Caco-2 (cell line): ENCODE measurements at regions not wholly inside any gene's neighbourhood (a gene's known extent, or its start where the extent isn't known, plus 50 kb on each side); places are given as distances from the start of the nearest gene placed in this dataset.

Experiments
- BruUV-seq: library from RNA; stranded (reverse); fragments of 400-500 nt; replicated peaks from 2 replicates; lab custom pipeline; 2021; lab: Mats Ljungman, UMichigan
- CTCF ChIA-PET: fragments of 300-600 bp; sonication (Branson Sonifier 250); formaldehyde crosslinking; loops from one replicate; lab custom pipeline; 2022; ENCODE audit warnings: antibody characterized with exemption; lab: Charles Lee
- POLR2A ChIA-PET: fragments of 300-600 bp; sonication (Branson Sonifier 250); formaldehyde crosslinking; loops from one replicate; lab custom pipeline; 2022; ENCODE audit warnings: antibody characterized with exemption; lab: Charles Lee
- DNase-seq, 2 experiments: peaks; one replicate each; pipeline versions ENCODE4 v3.0.0 to v3.0.0-alpha.2; 2020 to 2022
- H3K27me3 ChIP-seq: replicated peaks from 2 replicates; pipeline ENCODE4 v1.6.0; 2011; ENCODE audit warnings: low read length; ENCODE audit not compliant: control insufficient read depth, insufficient read depth
- H3K36me3 ChIP-seq: 2 replicates; pipeline ENCODE4 v1.5.1; 2011; ENCODE audit warnings: low read length; ENCODE audit not compliant: control insufficient read depth, insufficient read depth
- H3K4me1 ChIP-seq: fragments of 250-450 bp; sonication (Bioruptor Pico); 2 replicates; pipeline ENCODE4 v1.5.1; 2020; ENCODE audit warnings: mild to moderate bottlenecking
- H3K4me3 ChIP-seq: 2 replicates; pipeline ENCODE4 v1.5.1; 2011; ENCODE audit warnings: low read depth, mild to moderate bottlenecking, control low read depth, low read length
- H3K9me3 ChIP-seq: fragments of 250-450 bp; sonication (Bioruptor Pico); 2 replicates; pipeline ENCODE4 v1.5.1; 2020; ENCODE audit warnings: mild to moderate bottlenecking, moderate library complexity
- H3K27ac Mint-ChIP-seq: one replicate; pipeline ENCODE4 v1.8.0; 2022; ENCODE audit warnings: mixed read lengths; ENCODE audit not compliant: unreplicated experiment
- H3K27me3 Mint-ChIP-seq: one replicate; pipeline ENCODE4 v1.8.0; 2022; ENCODE audit warnings: mixed read lengths; ENCODE audit not compliant: insufficient read depth, unreplicated experiment
- H3K36me3 Mint-ChIP-seq: one replicate; pipeline ENCODE4 v1.8.0; 2022; ENCODE audit warnings: mild to moderate bottlenecking, mixed read lengths; ENCODE audit not compliant: insufficient read depth, unreplicated experiment
- H3K4me1 Mint-ChIP-seq: one replicate; pipeline ENCODE4 v1.8.0; 2022; ENCODE audit warnings: low read depth, mixed read lengths; ENCODE audit not compliant: unreplicated experiment
- H3K4me3 Mint-ChIP-seq: one replicate; pipeline ENCODE4 v1.8.0; 2022; ENCODE audit warnings: mild to moderate bottlenecking, moderate library complexity, mixed read lengths; ENCODE audit not compliant: unreplicated experiment
- H3K9me3 Mint-ChIP-seq: one replicate; pipeline ENCODE4 v1.8.0; 2022; ENCODE audit warnings: mixed read lengths; ENCODE audit not compliant: unreplicated experiment
- intact Hi-C: fragments of 100-400 bp; cut with micrococcal nuclease; formaldehyde crosslinking; loops from one replicate; pipeline ENCODE4 v1.10.0; 2022; ENCODE audit not compliant: unreplicated experiment
- TF ChIP-seq, protein P1 (sequence below), 2 experiments: fragments of 200-600 bp in 1 of 2; IDR thresholded peaks; 1 replicate in 1 of 2; 2 replicates in 1 of 2; pipeline versions ENCODE4 v1.5.1 to v1.8.0; 2011 to 2022; ENCODE audit warnings: antibody characterized with exemption in 1 of 2, control low read depth in 1 of 2, inconsistent platforms in 1 of 2, low read depth in 1 of 2, low read length in 1 of 2, mild to moderate bottlenecking in 1 of 2, moderate library complexity in 1 of 2; ENCODE audit not compliant: insufficient read depth in 1 of 2, severe bottlenecking in 1 of 2, unreplicated experiment in 1 of 2

- intact Hi-C loops = no loop called here
- Histone ChIP-seq H3K4me1 (peaks cover 7% of the 10 kb centered on the region), H3K9me3 (no peaks in the 10 kb centered on the region), H3K36me3 (no peaks in the 10 kb centered on the region), H3K4me3 (no peak overlapping the region), H3K27me3 (no peaks in the 10 kb centered on the region)
- no peaks in the 10 kb centered on the region for H3K36me3 Mint-ChIP-seq
- no peaks in the 10 kb centered on the region for H3K9me3 Mint-ChIP-seq
- no peak overlapping the region for H3K27ac Mint-ChIP-seq
- POLR2A ChIA-PET = no interaction called here
- no TSS peak for BruUV-seq
- H3K4me3 Mint-ChIP-seq = no peak overlapping the region
- H3K4me1 Mint-ChIP-seq = peaks cover 15% of the 10 kb centered on the region
- CTCF ChIA-PET = no interaction called here
- DNase-seq = no peak
- H3K27me3 Mint-ChIP-seq = no peaks in the 10 kb centered on the region
- TF ChIP-seq, protein P1, sequence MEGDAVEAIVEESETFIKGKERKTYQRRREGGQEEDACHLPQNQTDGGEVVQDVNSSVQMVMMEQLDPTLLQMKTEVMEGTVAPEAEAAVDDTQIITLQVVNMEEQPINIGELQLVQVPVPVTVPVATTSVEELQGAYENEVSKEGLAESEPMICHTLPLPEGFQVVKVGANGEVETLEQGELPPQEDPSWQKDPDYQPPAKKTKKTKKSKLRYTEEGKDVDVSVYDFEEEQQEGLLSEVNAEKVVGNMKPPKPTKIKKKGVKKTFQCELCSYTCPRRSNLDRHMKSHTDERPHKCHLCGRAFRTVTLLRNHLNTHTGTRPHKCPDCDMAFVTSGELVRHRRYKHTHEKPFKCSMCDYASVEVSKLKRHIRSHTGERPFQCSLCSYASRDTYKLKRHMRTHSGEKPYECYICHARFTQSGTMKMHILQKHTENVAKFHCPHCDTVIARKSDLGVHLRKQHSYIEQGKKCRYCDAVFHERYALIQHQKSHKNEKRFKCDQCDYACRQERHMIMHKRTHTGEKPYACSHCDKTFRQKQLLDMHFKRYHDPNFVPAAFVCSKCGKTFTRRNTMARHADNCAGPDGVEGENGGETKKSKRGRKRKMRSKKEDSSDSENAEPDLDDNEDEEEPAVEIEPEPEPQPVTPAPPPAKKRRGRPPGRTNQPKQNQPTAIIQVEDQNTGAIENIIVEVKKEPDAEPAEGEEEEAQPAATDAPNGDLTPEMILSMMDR (IDR thresholded peaks at IDR 0.05; ENCODE audit: insufficient read depth in 1 of 2, low read depth in 1 of 2, low read length in 1 of 2, severe bottlenecking in 1 of 2, unreplicated experiment in 1 of 2) = no peak
Observed at GRCh38 chr12:94761559-94761958, 111.2 kb upstream of the TMCC3 start.

GRCh38 chr12:94760786-94761185 is 110.4 kb upstream of the TMCC3 start:
- intact Hi-C loops = no loop called here
- Mint-ChIP-seq H3K9me3 (no peaks in the 10 kb centered on the region), H3K27me3 (no peaks in the 10 kb centered on the region), H3K27ac (no peak overlapping the region), H3K4me3 (no peak overlapping the region), H3K4me1 (peaks cover 15% of the 10 kb centered on the region), H3K36me3 (no peaks in the 10 kb centered on the region)
- DNase-seq = no peak
- H3K4me1 ChIP-seq = peaks cover 7% of the 10 kb centered on the region
- no peak overlapping the region for H3K4me3 ChIP-seq
- TF ChIP-seq, protein P1 (IDR thresholded peaks at IDR 0.05; ENCODE audit: insufficient read depth in 1 of 2, low read depth in 1 of 2, low read length in 1 of 2, severe bottlenecking in 1 of 2, unreplicated experiment in 1 of 2) = no peak
- H3K27me3 ChIP-seq = no peaks in the 10 kb centered on the region
- no peaks in the 10 kb centered on the region for H3K36me3 ChIP-seq
- no peaks in the 10 kb centered on the region for H3K9me3 ChIP-seq
- ChIA-PET CTCF (interaction anchor here (0.6 kb wide), 1 partner anchor 121 kb away, joined by 4 read pairs; no protein-coding TSS in a partner anchor), POLR2A (no interaction called here)
- no TSS peak for BruUV-seq

DNA sequence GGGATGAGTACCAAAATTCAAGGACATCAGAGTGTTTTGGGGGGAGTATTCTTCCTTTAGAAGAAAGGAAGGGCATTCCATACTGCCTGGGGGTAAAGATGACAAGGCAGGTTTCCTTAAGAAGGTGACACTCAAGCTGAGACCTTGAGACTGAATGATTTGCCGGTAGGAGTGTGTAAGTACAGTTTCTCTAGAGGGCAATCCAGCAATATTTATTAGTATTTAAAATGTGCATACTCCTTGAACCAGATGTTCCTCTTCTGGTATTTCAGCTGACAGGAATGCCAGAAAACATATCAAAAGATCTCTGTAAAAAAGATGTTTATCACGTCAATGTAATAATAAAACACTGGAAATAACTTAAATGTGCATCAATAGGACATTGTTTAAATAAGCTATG is 106.4 kb upstream of the TMCC3 start:
- ChIA-PET CTCF (no interaction called here), POLR2A (no interaction called here)
- no peaks in the 10 kb centered on the region for H3K4me1 ChIP-seq
- Mint-ChIP-seq H3K4me1 (peaks cover 1% of the 10 kb centered on the region), H3K27me3 (no peaks in the 10 kb centered on the region), H3K9me3 (no peaks in the 10 kb centered on the region), H3K4me3 (no peak overlapping the region), H3K27ac (no peak overlapping the region), H3K36me3 (no peaks in the 10 kb centered on the region)
- intact Hi-C loops = no loop called here
- no peak overlapping the region for H3K4me3 ChIP-seq
- H3K27me3 ChIP-seq = no peaks in the 10 kb centered on the region
- no peaks in the 10 kb centered on the region for H3K9me3 ChIP-seq
- BruUV-seq = no TSS peak
- H3K36me3 ChIP-seq = no peaks in the 10 kb centered on the region
- TF ChIP-seq, protein P1 (IDR thresholded peaks at IDR 0.05; ENCODE audit: insufficient read depth in 1 of 2, low read depth in 1 of 2, low read length in 1 of 2, severe bottlenecking in 1 of 2, unreplicated experiment in 1 of 2) = no peak
- DNase-seq = no peak
